Osteoblast (primary cell): ENCODE measurements at regions not wholly inside any gene's neighbourhood (a gene's known extent, or its start where the extent isn't known, plus 50 kb on each side); places are given as distances from the start of the nearest gene placed in this dataset.
A peak's percentile ranks its signal among the peaks of the same experiment; 100 is the strongest.

Experiments
- DNase-seq: peaks from one replicate; pipeline ENCODE4 v3.0.0; 2011; ENCODE audit warnings: low spot score, mixed read lengths; ENCODE audit not compliant: insufficient read length; ENCODE audit errors: missing footprints
- H2AFZ ChIP-seq: 2 replicates; pipeline ENCODE4 v1.6.0; 2011; ENCODE audit warnings: mild to moderate bottlenecking, low read length
- H3K27ac ChIP-seq: 2 replicates; pipeline ENCODE4 v1.5.1; 2011; ENCODE audit warnings: mild to moderate bottlenecking, low read depth, low read length, moderate library complexity
- H3K27me3 ChIP-seq: 2 replicates; pipeline ENCODE4 v1.6.0; 2012; ENCODE audit warnings: mild to moderate bottlenecking, control low read depth, inconsistent platforms, low read length, moderate library complexity; ENCODE audit not compliant: insufficient read depth
- H3K36me3 ChIP-seq: 2 replicates; pipeline ENCODE4 v1.5.1; 2011; ENCODE audit warnings: mild to moderate bottlenecking, low read length, control low read depth, moderate library complexity; ENCODE audit not compliant: insufficient read depth
- H3K4me1 ChIP-seq: 2 replicates; pipeline ENCODE4 v1.5.1; 2011; ENCODE audit warnings: mild to moderate bottlenecking, low read length, control low read depth, moderate library complexity; ENCODE audit not compliant: insufficient read depth
- H3K4me2 ChIP-seq: 2 replicates; pipeline ENCODE4 v1.6.0; 2011; ENCODE audit warnings: mild to moderate bottlenecking, low read length; ENCODE audit not compliant: insufficient read depth
- H3K4me3 ChIP-seq: fragments of 200-600 bp; sonication (generic); 3 replicates; pipeline ENCODE4 v1.5.1; 2012; ENCODE audit warnings: mild to moderate bottlenecking, low read length, inconsistent platforms; ENCODE audit not compliant: insufficient read depth
- H3K79me2 ChIP-seq: 2 replicates; pipeline ENCODE4 v1.6.0; 2012; ENCODE audit warnings: mild to moderate bottlenecking, low read length, control low read depth, inconsistent platforms; ENCODE audit not compliant: insufficient read depth
- H3K9me3 ChIP-seq: 2 replicates; pipeline ENCODE4 v1.5.1; 2011; ENCODE audit warnings: low read depth, low read length, control low read depth
- H4K20me1 ChIP-seq: 2 replicates; pipeline ENCODE4 v1.6.0; 2012; ENCODE audit warnings: mild to moderate bottlenecking, low read length, control low read depth; ENCODE audit not compliant: insufficient read depth
- TF ChIP-seq, protein P1 (sequence below): IDR thresholded peaks from 2 replicates; pipeline ENCODE4 v1.5.1; 2011; ENCODE audit warnings: mild to moderate bottlenecking, low read depth, low read length, moderate library complexity; ENCODE audit errors: extremely low read depth

DNA sequence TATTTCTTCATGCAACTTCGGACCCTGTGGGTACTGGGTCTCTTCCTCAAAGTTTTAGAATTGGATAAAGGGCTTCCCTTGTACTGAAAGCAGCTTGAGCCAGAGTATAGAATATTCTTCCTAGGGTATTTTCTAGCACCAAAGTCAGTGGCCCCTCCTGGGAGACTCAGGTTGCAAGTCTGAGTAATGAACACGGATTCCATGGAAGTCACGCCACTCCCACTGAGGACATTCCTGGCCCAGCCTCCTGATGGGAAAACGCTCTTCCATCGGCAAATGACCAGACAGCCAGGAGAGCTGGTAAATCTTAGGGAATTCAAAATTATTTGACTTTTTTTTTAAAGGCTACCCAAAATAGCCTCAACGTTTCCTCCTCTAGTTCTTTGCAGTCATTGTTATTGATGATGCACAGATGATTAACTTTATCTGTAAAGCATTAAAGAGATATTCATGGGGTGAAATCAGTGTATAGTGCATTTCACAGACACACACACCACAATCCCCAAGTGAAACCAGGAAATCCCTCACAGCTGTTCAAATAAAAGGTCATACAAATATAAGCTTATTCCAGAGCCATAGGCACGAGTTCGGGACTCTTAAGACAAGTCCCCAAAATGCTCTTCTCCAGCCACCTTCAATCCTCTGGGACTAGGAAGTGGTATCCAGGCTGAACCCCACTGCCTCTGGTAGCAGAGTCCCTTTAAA is 248.8 kb downstream of the SOD2 start:
- H4K20me1 ChIP-seq: no peaks in the 10 kb centered on the region
- H3K4me1 ChIP-seq: no peaks in the 10 kb centered on the region
- H3K9me3 ChIP-seq: no peaks in the 10 kb centered on the region
- H2AFZ ChIP-seq: no peak overlapping the region
- no peak overlapping the region for H3K4me3 ChIP-seq
- H3K4me2 ChIP-seq: no peak overlapping the region
- no peaks in the 10 kb centered on the region for H3K27me3 ChIP-seq
- DNase-seq: no peak
- no peaks in the 10 kb centered on the region for H3K79me2 ChIP-seq
- no peaks in the 10 kb centered on the region for H3K36me3 ChIP-seq
- TF ChIP-seq, protein P1, sequence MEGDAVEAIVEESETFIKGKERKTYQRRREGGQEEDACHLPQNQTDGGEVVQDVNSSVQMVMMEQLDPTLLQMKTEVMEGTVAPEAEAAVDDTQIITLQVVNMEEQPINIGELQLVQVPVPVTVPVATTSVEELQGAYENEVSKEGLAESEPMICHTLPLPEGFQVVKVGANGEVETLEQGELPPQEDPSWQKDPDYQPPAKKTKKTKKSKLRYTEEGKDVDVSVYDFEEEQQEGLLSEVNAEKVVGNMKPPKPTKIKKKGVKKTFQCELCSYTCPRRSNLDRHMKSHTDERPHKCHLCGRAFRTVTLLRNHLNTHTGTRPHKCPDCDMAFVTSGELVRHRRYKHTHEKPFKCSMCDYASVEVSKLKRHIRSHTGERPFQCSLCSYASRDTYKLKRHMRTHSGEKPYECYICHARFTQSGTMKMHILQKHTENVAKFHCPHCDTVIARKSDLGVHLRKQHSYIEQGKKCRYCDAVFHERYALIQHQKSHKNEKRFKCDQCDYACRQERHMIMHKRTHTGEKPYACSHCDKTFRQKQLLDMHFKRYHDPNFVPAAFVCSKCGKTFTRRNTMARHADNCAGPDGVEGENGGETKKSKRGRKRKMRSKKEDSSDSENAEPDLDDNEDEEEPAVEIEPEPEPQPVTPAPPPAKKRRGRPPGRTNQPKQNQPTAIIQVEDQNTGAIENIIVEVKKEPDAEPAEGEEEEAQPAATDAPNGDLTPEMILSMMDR: no peak
- H3K27ac ChIP-seq: no peak overlapping the region

GRCh38 chr6:159443417-159443920 is 249.6 kb downstream of the SOD2 start:
- TF ChIP-seq, protein P1: no peak
- Histone ChIP-seq H3K36me3 (no peaks in the 10 kb centered on the region), H3K79me2 (no peaks in the 10 kb centered on the region), H4K20me1 (no peaks in the 10 kb centered on the region), H3K9me3 (no peaks in the 10 kb centered on the region), H3K4me1 (no peaks in the 10 kb centered on the region), H2AFZ (no peak overlapping the region), H3K27ac (no peak overlapping the region), H3K27me3 (no peaks in the 10 kb centered on the region), H3K4me3 (no peak overlapping the region), H3K4me2 (no peak overlapping the region)
- no peak for DNase-seq

- Histone ChIP-seq H3K9me3 (no peaks in the 10 kb centered on the region), H3K4me2 (no peak overlapping the region), H3K79me2 (no peaks in the 10 kb centered on the region), H3K27ac (no peak overlapping the region), H3K4me3 (no peak overlapping the region), H4K20me1 (no peaks in the 10 kb centered on the region), H3K36me3 (no peaks in the 10 kb centered on the region), H2AFZ (no peak overlapping the region), H3K4me1 (no peaks in the 10 kb centered on the region), H3K27me3 (no peaks in the 10 kb centered on the region)
- DNase-seq: no peak
- TF ChIP-seq, protein P1: no peak
Observed at GRCh38 chr6:159441704-159441981, 251.4 kb downstream of the SOD2 start.

GRCh38 chr6:159440911-159441703 is 251.9 kb downstream of the SOD2 start:
- Histone ChIP-seq H3K9me3 (no peaks in the 10 kb centered on the region), H3K27me3 (no peaks in the 10 kb centered on the region), H3K4me2 (peak overlapping the region; percentile 15), H3K4me3 (no peak overlapping the region), H4K20me1 (no peaks in the 10 kb centered on the region), H3K4me1 (no peaks in the 10 kb centered on the region), H3K27ac (no peak overlapping the region), H2AFZ (no peak overlapping the region), H3K79me2 (no peaks in the 10 kb centered on the region), H3K36me3 (no peaks in the 10 kb centered on the region)
- no peak for DNase-seq
- TF ChIP-seq, protein P1: no peak
